Forelimb muscle (tissue), 1 donor: ENCODE measurements at regions not wholly inside any gene's neighbourhood (a gene's known extent, or its start where the extent isn't known, plus 50 kb on each side); places are given as distances from the start of the nearest gene placed in this dataset.
"Not testable (repeated sequence)": the region's sequence is repeated elsewhere in the genome, so short reads cannot be mapped to it uniquely, and the experiment has no call there.

Experiments used
- DNase-seq: peaks from one replicate; pipeline ENCODE4 v3.0.0-alpha.2; 2013; ENCODE audit warnings: low read depth

GRCh38 chr20:12815778-12816408 is 192.9 kb upstream of the SPTLC3 start:
- DNase-seq, result no peak

GRCh38 chr20:12821249-12821648 is 187.5 kb upstream of the SPTLC3 start:
- DNase-seq, result no peak

GRCh38 chr20:12823734-12824133 is 185.0 kb upstream of the SPTLC3 start:
- DNase-seq, result no peak

GRCh38 chr20:12824328-12825225 is 184.2 kb upstream of the SPTLC3 start:
- DNase-seq, result peak; percentile 76

- DNase-seq, result no peak
Measured at GRCh38 chr20:12825226-12825595, 183.6 kb upstream of the SPTLC3 start.

GRCh38 chr20:12827816-12828385 is 180.9 kb upstream of the SPTLC3 start:
- DNase-seq, result no peak

GRCh38 chr20:12829170-12829569 is 179.6 kb upstream of the SPTLC3 start:
- DNase-seq, result no peak

GRCh38 chr20:12833861-12834260 is 174.9 kb upstream of the SPTLC3 start:
- DNase-seq, result no peak

- no peak for DNase-seq
Measured at GRCh38 chr20:12835999-12836398, 172.8 kb upstream of the SPTLC3 start.

GRCh38 chr20:12837646-12838045 is 171.1 kb upstream of the SPTLC3 start:
- DNase-seq, result no peak

GRCh38 chr20:12838261-12838866 is 170.4 kb upstream of the SPTLC3 start:
- DNase-seq, result no peak

GRCh38 chr20:12847872-12848271 is 160.9 kb upstream of the SPTLC3 start:
- DNase-seq, result no peak

- no peak for DNase-seq
Measured at GRCh38 chr20:12849225-12849910, 159.4 kb upstream of the SPTLC3 start.

GRCh38 chr20:12857643-12858042 is 151.1 kb upstream of the SPTLC3 start:
- not testable (repeated sequence) for DNase-seq

- DNase-seq, result no peak
Measured at GRCh38 chr20:12860619-12861247, 148.0 kb upstream of the SPTLC3 start.

GRCh38 chr20:12869669-12870068 is 139.1 kb upstream of the SPTLC3 start:
- no peak for DNase-seq

GRCh38 chr20:12870588-12870987 is 138.2 kb upstream of the SPTLC3 start:
- DNase-seq, result no peak

- DNase-seq, result no peak
Measured at GRCh38 chr20:12874933-12875332, 133.8 kb upstream of the SPTLC3 start.

GRCh38 chr20:12875510-12875909 is 133.3 kb upstream of the SPTLC3 start:
- DNase-seq, result no peak

- no peak for DNase-seq
Measured at GRCh38 chr20:12882832-12883506, 125.8 kb upstream of the SPTLC3 start.

GRCh38 chr20:12883507-12883885 is 125.3 kb upstream of the SPTLC3 start:
- DNase-seq, result no peak
